HG03460 (cell line): ENCODE measurements at regions not wholly inside any gene's neighbourhood (a gene's known extent, or its start where the extent isn't known, plus 50 kb on each side); places are given as distances from the start of the nearest gene placed in this dataset.

Experiments
- ATAC-seq: cut with Tn5 transposase; IDR thresholded peaks from one replicate; pipeline ENCODE4 v1.9.1; 2021; ENCODE audit not compliant: unreplicated experiment

DNA sequence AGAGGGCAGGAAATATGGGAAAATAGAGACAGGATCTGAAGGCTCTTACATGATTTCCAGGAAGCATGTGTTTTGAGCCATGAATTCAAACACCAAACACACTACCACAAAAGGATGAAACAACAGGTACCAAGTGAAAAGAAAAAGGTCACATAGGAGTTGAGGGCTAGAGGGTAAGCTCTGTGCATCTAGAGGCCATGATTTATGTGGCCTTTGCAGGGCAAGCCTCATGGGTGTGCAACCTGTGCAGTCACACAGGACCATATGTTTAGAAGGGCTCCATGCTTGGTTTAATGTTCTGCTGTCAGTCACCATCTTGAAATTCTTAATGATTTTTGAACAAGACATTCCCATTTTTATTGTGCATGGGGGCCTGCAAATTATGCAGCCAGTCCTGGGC lies 134.5 kb upstream of the CCDC68 start:
- ATAC-seq, result no peak

DNA sequence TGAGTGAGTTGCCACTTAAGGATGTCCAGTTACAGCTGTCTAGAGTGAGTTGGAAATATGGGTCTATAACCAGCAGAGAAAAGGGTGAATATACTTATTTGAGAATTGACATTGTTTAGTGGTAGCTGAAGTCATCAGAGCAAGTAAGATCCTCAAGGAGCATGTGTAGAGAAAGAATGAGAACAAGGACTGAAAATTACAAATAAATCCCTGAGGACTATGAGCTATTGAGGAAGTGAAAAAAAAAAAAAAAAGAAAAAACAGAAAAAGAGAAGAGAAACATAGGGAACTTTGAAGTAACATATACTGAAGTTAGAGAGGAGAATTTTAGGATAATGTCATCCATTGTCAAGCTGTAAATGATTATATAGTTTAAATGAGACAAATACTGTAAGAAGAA lies 134.0 kb upstream of the CCDC68 start:
- ATAC-seq, result no peak

DNA sequence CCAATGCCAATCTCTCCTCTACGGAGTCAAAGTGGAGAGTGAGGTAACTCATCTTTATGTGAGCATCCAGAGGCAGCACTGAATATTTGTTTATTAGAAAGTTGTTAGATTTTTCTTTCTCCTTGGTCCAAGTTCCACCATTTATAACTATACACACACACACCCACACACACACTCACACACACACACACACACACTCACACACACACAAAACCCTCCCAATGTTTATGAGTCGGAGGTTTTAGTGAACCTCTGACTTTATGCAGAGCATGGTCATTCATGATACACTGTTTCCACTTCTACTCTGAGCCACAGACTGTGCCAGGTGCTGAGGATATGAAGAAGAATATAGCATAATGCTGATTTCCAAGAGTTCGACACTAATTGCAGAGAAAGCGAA lies 132.9 kb upstream of the CCDC68 start:
- ATAC-seq, result no peak

DNA sequence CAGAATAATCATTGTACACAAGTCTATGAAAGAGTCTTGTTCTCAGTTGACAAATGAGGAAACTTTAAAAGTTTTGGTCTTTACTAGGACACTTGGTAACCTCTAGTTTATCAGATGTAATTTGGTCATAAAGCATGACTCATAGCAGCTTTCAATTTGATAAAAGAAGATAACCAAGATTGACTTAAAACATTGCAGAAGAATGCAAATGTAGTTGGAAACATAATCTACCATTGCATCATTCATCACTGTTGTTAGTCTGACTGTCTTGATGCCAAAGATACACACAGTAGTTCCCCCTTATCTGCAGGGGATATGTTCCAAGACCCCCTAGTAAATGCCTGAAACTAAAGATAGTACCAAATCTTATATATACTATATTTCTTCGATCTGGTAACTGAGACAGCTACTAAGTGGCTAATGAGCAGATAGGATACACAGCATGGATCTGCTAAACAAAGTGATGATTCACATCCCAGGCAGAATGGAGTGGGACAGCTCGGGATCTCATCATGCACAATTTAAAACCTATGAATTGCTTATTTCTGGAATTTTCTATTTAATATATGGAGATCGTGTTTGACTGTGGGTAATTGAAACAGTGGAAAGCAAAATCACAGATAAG lies 131.4 kb upstream of the CCDC68 start:
- ATAC-seq, result no peak

DNA sequence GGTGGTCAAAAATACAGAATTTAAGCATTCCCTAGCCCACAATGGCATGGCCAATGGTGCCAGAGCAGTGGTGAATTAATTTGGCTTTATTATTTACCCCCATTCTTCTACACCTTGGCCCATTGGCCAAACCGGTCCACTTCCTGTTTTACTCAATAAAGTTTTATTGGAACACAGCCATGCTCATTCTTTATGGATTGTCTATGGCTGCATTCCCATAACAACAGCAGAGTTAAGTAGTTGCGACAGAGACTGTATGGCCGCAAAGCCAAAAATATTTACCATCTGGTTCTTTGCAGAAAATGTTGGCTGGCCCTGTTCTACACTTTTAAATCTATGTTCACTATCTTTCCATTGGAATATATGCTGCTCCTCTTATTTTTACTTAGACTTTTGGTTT lies 130.3 kb upstream of the CCDC68 start:
- ATAC-seq, result no peak

DNA sequence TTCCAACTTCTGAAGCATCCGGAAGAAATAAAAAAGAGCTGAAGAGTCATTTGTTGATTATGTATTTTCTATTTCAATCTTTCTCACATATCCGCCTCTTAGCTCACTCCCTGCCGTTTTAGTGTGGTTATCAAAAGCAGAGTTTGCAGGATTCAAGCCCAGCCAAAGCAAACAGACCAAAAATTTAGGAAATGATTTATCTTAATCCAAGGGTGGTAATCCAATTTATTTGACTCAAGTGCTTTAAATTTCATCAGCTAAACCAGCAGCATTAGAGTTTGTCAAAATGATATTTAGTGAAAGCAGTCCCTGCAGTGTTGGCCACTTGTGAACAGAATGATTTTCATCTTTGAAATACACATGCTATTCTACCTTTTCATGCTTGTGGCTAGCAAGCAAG lies 129.3 kb upstream of the CCDC68 start:
- no peak for ATAC-seq

DNA sequence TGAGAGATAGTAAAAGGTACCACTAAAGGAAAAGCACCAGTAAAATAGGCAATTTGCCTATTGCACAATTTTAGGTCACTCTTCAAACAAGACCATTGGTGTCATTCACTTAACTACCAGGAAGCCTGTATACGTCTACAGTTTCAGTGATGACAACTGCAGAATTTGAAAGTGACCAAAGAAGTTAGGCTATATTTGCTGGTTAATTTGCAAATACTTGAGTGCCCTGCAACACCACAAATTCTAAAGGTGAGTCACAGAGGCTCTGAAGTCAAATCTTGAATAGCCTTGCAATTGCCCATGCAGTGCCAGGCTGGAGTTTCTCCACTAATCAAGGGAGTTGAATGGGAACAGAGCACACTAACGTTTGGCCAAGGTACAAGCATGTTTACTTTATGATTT lies 128.7 kb upstream of the CCDC68 start:
- ATAC-seq, result no peak

DNA sequence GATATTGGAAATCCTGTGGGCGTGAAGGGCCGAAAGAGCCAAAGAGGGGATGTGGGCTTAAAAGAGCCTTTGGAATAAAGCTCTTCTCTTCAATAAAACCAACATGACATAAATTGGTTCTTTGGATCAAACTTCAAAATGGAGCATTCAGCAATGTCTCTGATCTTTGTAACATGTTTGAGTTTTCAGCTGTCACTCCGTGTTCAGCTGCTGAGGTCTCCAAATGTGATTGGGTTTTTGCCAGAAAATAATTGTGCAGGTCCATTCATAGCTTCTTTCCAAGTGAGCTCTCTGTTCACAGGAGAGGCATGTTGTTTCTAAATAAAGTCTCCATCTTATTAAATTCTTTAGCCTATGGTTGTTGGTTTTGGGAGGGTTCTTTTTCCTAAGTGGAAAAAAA lies 127.6 kb upstream of the CCDC68 start:
- no peak for ATAC-seq

DNA sequence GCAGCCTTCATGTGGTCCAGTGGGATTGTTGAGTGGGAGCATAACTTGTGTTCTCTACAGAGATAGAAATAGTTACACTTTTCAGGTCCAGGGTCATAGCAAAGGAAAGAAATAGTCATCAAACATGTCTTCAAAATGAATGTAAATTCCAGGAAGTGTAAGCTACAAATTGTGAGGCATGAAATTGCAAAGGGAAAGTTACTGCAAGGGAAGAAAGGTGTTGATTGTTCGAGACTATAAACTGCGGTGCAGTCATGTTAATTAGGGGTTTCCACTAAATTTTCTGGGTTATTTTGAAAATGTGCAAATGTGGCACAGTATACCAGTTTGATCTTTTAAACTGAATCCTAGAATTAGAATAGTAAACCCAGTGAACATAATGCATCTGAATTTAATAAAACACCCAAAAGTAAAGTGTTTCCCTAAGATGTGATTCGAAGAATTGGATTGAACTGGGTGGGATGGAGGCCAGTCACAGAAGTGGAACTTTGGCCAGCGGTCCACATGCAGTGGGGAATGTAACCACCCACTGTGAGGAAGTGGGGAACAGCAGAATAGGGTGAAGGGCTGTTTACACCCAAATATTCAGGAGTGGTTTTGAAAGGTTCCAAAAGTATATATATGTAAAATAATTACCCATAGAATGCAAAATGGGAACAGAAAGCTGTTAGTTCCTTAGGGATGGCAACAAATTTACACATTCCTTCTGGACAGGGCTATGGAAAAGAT lies 126.5 kb upstream of the CCDC68 start:
- no peak for ATAC-seq

DNA sequence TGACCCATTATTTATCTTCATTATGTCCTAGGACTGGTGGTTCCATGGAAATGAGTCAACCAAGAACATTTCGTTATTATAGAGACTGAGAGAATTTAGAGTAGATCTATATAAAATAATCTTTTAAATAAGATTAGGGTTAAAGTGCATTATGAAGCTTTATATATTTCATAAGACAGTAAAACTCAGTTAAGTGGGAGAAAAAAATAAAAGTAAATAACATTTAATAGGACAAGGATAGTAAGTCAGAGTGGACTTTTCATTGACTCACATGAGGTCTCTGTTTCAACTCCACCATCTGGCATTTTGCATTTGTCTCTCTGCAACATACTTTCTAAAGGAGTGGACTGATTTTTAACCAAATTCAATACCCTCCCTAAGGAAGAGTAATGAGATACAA lies 125.3 kb upstream of the CCDC68 start:
- no peak for ATAC-seq

DNA sequence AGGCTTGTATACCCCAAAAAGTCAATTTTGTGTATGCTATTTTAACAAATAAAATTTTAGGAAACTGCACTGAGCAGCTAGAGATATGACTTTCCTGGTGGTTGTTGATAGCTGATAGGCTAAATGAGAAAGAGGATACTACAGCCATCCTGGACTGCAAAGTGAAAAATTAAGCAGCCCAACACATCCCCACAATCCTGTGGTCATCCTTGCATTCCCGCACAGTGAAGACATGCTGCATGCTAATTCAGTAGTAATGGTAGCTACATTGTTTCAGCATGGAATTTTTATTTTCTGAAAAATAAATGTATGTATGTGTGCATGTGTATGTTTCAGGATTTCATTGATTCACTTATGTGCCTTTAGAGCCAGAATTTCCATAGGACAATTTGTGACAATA lies 124.2 kb upstream of the CCDC68 start:
- ATAC-seq, result no peak

DNA sequence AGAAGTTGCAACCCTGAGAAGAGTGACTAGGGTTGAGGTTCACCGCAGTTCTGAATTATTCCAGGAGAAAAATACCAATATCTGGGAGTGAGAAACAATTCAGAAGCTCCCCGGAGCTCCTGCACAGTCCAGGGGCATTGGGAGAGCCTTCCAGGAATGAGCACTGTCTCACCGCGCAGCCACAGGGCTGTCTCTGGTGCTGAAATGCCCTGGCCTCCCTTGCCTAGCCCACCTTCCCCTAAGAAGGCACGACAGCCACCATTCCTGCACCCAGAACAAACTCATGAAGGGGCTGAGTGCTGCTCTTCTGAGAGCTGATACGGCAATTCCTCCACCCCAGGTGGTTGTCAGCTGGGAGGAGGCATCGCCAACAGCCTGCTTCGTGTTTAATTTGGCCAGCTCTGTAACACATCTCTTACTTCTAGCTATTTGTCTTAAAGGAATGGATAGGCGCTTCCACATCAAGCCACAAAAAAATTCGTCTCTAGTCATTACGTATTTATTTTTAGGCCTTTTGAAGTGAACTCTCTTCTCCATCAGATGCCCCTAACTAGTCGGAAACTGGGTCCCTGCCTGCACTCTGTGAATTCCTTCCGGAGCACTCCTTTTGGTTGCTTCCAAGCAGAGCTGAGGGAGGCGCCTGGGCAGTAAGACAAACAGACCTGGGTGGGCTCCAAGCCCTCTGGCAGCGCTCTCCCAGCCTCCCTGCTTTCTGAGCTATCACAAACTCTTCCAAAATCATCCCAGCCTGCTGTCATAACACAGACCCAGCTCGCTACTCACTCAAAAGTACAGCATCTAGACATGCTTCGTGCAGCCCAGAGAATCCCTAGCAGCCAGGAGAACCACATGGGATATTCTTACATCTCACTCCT lies 120.5 kb upstream of the CCDC68 start:
- ATAC-seq, result no peak

DNA sequence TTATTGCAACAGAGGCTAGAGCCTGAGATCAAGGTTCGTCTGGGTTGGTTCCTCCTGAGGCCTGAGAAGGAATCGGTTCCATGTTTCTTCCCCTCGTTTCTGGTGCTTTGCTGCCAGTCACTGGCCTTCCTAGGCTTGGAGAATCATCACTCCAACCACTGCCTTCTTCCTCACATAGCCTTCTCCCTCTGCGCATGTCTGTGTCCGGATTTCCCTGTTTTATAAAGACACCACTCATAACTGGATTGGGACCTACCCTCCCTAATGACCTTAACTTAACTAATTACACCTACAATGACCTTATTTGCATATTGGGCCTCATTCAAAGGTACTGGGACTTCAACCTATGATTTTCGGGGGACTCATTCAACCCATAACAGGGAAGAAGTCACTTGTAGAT lies 119.8 kb upstream of the CCDC68 start:
- ATAC-seq, result no peak

DNA sequence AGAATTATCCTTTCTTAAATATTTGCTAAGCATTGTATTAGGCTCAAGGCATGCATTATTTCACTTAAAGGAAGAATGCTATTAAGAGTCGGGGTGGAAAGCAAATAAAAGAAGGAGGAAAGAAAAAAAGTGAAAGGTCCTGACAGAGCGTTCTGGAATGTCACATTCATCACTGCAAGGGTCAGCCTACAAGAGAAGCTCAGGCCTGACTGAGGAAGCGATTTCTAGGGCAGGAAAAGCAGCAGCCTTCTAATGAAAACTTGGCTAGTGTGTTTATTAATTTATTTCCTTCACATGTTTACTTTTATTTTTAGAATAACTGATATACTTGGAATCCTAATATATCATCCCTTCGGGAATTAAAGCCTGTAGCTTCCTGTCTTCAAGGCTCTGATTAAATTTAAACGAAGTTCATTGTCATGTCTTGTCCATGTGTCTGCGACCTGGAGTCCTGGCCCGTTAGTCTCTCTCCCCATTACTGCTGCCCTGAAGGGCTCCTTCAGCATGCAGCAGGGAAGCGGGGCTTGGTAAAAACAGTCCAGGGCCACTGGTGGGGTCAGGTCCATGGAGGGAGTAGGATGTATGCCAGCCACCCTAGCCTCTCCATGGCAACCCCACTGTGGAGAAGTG lies 119.2 kb upstream of the CCDC68 start:
- ATAC-seq, result no peak

DNA sequence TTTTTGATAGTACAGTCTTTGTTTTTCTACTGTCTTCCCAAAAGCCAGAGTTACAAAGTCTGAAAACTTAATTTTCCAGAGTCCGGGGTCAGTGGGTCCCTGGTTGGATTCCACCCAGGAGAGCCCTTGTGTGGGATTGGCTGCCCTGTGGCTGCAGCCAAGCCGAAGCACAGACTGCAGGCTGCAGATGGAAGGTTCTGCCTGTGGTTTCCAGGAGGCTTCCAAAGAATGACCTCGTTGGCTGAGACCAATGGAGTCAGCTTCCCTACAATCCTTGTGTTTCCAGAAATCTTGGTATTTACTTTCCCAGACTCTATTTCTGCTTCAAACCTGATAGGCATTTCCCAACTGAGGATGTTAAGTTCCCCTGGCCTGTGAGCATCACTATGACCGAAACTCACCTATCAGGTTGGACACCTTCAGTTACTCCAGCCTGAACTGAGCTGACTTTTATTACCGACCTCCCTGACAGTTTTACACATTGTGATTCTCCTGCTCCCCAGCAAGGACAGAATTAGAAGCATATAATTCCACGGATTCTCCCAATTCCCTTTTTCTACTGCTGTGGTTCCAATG lies 117.5 kb upstream of the CCDC68 start:
- no peak for ATAC-seq

DNA sequence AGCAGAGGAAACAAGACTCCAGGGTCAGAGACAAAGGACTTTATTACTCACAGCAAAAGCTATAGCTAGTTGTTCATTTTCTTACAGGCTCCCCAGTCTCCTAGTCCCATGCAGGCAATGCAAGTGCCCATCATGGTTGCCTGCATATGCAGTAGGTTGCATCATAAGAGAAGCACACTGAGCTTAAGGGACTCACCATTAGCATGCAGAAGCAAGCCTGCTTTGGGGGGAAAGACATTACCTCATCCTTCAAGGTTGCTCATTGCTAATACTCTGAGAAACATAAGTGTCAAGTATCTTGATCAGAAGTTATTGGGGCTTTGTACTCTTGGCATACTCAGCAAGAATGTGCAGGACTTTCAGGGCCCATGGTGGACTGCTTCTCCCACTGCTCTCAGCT lies 114.6 kb upstream of the CCDC68 start:
- no peak for ATAC-seq

DNA sequence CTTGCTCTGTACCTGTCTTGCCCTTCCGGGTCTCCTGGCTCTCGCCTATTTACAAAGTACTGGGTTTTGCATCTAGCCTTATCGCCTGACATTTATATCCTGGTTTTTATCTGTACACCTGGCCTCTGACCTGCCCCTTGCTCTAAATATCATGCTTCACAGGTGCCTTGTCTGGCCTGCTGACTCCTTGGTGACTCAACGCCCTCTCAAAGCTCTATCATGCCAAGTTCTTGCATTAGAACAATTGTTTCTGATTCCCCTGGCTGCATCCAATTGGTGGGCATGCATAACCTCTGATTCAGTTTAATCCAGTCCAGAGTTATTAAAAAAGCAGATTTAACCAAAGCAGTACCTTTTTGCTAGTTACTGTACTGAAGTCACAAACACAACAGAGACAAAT lies 113.9 kb upstream of the CCDC68 start:
- no peak for ATAC-seq

DNA sequence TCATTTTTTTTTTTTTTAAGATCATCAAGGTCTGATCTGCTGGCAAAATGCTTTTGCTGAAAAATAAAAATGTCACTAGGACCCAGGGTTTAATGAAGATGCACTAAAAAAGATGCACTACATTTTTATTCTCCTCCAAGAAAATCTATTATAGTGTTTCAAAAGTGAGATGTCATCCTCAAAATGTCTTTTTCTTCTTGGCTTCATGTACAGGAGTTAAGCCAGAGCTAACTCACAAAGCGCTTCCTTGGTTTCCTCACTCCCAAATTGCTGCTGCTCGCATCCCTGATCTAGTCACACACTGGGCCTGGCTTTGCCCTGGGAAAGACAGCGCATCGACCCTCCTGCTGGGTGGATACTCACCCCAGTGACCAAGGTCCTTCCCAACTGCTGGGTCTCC lies 113.4 kb upstream of the CCDC68 start:
- no peak for ATAC-seq

DNA sequence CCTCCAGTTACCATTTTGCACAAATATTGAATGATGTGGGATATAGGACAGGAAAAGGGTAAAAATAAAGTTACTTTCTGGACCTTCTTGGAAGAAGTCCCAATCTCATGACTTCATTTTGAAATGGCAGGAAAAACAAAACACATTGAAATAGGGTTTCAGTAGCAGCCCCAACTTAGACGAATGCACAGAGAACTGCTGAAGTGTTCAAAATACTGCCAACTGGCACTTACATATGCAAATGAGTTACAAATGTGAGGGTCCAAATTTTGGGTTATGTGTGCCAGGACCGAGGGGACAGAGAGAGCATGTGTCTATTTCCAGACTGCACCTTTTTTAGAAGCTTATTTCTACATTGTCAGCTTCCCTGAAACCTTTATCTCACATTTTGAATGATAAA lies 112.9 kb upstream of the CCDC68 start:
- ATAC-seq, result no peak

DNA sequence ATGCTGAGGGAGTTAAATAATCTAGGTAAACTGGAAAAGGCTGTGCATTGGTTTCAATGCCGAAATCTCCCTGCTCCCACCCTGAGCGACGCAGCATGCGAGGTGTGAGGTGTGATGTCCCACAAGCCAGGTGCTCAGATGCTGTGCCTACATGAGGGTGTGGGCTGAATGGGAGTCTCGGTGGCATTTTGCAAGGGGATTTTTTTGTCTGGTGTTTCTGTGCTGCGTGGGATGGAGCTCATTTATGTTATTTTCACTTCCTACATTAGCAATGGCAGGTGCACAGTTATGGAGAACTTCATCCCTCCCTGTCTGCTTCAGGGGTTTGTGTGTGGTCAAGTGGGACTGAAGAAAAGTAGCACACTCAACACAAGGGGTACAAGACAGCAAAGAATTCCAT lies 110.2 kb upstream of the CCDC68 start:
- ATAC-seq, result peak; percentile 67

DNA sequence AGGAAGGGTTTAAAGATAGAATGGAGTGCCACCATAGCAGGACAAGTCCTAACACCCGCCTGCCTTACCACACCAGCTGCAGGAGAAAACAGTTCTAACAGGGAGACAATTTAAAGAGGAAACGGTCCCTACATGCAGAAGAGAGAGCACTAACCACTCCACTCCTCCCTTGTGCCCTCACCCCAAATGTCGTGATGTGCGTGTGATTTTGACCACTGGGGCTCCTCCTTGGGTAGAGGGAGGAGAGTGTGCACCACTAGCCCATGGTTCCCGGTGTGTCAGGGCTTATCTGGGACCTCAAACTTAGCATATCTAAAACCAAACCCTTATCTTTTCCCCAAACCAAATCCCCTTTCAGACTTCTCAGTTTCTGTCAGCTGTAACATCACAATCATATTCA lies 105.5 kb upstream of the CCDC68 start:
- ATAC-seq, result peak; percentile 66
